CD4-positive, alpha-beta T cell treated with Interleukin-15 for 1 hour (primary cell): ENCODE measurements at regions not wholly inside any gene's neighbourhood (a gene's known extent, or its start where the extent isn't known, plus 50 kb on each side); places are given as distances from the start of the nearest gene placed in this dataset.
"Not testable (repeated sequence)": the region's sequence is repeated elsewhere in the genome, so short reads cannot be mapped to it uniquely, and the experiment has no call there.

ENCODE experiments used
- DNase-seq: peaks from one replicate; pipeline ENCODE4 v3.0.0-alpha.2; 2020

DNA sequence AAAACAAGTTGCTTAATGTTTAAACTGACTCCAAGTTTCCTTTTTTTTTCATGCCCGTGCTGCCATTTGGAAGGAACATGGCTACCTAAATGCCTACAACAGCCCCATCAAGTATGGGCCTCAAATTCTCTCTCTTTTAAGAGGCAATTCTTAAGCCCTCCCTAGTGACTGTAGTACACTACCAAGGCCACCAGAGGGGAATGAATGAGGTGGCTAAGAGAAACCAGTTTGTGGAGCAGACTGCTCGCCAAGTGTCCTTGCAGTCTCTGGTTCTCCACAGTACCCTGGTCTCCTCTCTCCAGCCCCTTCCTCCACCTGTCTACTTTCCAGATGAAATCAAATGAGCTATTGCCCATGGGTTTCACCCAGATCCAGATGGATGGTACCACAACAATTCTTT lies 1809.6 kb downstream of the BRINP3 start:
- DNase-seq = no peak

DNA sequence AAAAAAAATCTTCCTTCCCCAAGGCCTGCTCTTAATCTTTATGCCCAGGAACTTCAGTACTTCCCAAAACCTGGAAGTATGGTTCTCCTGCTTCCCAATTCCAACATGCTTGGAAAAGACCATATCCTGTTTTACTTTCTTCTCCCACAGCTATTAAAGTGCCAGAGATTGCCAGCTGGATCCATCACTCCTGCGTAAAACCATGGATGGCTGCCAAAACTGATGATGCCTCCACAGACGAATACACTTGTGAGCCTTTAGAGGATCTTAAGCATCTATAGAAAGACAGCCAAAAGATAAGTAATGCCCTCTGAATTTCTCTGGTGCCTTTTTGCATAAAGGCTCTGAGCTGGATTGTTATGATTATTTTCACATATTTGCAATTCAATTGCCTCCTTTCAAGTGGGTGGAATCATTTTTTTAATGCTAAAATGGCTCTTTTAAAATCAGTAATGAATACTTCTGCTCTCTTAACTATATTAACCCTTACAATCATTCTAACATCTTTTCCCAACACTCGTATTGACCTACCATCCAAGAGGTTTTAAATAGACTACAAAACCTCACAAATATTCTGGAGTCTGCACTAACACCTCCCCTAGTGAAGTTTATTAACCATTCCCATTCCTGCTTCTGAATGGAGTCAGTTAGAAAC lies 1807.8 kb downstream of the BRINP3 start:
- no peak for DNase-seq

- DNase-seq = no peak
Measured at GRCh38 chr1:188670837-188671236, 1806.8 kb downstream of the BRINP3 start.

- DNase-seq = no peak
Measured at GRCh38 chr1:188672153-188672552, 1805.5 kb downstream of the BRINP3 start.

- DNase-seq = no peak
Measured at GRCh38 chr1:188689542-188689941, 1788.1 kb downstream of the BRINP3 start.

GRCh38 chr1:188700116-188700515 lies 1777.5 kb downstream of the BRINP3 start:
- DNase-seq = no peak

GRCh38 chr1:188706742-188707141 lies 1770.9 kb downstream of the BRINP3 start:
- no peak for DNase-seq

GRCh38 chr1:188708795-188709535 lies 1768.7 kb downstream of the BRINP3 start:
- DNase-seq = no peak

GRCh38 chr1:188715566-188715965 lies 1762.1 kb downstream of the BRINP3 start:
- no peak for DNase-seq

DNA sequence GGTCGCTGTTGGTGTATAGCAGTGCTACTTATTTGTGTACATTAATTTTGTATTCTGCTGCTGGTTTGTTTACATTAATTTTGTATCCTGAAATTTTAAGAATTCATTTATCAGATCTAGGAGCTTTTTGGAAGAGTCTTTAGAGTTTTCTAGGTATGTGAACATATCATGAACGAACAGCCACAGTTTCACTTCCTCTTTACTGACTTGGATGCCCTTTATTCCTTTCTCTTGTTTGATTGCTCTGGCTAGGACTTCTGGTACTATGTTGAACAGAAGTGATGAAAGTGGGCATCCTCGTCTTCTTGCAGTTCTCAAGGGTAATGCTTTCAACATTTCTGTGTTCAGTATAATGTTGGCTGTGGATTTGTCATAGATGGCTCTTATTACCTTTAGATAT lies 1757.9 kb downstream of the BRINP3 start:
- no peak for DNase-seq

GRCh38 chr1:188723332-188724020 lies 1754.2 kb downstream of the BRINP3 start:
- no peak for DNase-seq

GRCh38 chr1:188729039-188729438 lies 1748.6 kb downstream of the BRINP3 start:
- DNase-seq = no peak

DNA sequence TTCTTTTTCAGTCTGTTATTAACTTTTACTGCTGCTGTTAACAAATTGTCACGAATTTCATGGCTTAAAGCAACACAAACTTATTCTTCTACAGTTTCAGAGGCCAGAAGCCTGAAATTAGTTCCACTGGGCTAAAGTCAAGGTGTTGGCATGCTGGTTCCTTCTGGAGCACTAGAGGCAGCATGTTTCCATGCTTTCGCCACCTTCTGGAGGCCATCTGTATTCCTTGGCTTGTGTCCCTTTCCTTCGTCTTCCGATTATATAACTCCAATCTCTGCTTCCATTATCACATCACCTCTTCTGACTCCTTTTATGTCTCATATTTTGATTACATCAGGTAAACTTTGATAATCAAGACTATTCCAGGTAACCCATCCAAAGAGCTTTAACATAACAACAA lies 1742.1 kb downstream of the BRINP3 start:
- no peak for DNase-seq

- DNase-seq = not testable (repeated sequence)
Measured at GRCh38 chr1:188749275-188749674, 1728.4 kb downstream of the BRINP3 start.

DNA sequence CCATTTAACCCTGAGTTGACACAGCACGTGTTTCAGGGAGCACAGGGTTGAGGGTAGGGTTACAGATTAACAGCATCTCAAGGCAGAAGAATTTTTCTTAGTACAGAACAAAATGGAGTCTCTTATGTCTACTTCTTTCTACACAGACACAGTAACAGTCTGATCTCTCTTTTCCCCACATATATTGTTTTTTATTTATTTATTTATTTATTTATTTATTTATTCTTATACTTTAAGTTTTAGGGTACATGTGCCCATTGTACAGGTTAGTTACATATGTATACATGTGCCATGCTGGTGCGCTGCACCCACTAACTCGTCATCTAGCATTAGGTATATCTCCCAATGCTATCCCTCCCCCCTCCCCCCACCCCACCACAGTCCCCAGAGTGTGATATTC lies 1725.6 kb downstream of the BRINP3 start:
- not testable (repeated sequence) for DNase-seq

DNA sequence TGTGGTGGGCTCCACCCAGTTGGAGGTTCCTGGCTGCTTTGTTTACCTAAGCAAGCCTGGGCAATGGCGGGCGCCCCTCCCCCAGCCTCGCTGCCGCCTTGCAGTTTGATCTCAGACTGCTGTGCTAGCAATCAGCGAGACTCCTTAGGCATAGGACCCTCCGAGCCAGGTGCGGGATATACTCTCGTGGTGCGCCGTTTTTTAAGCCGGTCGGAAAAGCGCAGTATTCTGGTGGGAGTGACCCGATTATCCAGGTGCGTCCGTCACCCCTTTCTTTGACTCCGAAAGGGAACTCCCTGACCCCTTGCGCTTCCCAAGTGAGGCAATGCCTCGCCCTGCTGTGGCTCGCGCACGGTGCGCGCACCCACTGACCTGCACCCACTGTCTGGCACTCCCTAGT lies 1719.9 kb downstream of the BRINP3 start:
- not testable (repeated sequence) for DNase-seq

- no peak for DNase-seq
Measured at GRCh38 chr1:188761226-188761625, 1716.4 kb downstream of the BRINP3 start.

DNA sequence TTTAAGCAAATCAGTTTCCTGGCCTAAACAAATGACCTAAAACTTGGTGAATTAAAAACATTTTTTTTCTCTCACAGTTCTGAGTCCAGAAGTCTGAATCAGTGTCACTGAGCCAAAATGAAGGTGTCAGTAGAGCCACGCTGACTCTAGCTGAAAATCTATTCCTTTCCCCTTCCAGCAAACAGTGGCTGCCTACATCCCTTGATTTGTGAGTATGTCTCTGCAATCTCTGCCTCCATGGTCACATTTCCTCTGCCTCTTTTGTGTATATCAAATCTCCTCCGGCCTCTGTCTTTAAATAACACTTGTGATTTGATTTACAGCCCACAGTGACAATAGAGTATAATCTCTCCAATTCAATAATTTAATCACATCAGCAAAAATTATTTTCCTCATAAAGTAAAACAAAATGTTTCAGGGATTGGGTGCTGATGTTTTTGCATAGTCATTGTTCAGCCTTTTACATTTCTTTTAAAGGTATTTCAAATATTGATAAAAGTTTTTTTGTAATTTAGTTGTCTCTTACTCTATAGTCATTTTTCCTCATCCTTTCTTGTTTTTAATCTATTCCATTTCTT lies 1715.4 kb downstream of the BRINP3 start:
- no peak for DNase-seq

DNA sequence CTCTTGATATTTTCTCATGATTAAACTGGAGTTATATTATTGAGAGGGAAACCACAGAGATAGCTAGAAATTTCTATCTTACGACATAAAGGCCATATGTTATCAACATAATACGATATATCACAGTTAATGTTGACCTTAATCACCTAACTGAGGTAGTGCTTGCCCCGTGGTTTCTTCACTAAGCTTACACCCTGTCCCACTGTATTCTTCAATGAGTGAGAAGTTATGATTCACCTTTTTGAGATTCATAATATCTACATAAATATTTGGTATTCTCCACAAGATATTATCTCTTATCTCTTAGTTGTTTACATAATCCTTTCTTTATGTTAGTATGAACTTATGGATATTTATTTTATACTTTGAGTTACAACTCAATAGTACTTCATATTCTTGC lies 1714.1 kb downstream of the BRINP3 start:
- DNase-seq = no peak

DNA sequence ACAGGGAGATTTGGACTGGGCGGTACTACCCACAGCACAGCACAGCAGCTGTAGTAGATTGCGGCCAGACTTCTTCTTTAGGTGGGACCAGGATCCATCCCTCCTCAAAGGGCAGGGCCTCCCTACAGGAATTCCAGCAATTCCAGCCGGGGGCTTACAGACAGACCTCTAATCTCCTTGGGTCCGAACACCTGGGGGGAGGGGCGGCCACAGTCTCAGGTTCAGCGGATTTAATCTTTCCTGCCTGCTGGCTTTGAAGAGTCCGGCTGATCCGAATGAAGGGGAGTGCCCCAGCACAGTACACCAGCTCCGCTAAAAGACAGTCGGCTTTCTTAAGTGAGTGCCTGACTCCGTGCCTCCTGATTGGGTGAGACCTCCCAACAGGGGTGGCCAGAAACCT lies 1708.5 kb downstream of the BRINP3 start:
- DNase-seq = no peak

DNA sequence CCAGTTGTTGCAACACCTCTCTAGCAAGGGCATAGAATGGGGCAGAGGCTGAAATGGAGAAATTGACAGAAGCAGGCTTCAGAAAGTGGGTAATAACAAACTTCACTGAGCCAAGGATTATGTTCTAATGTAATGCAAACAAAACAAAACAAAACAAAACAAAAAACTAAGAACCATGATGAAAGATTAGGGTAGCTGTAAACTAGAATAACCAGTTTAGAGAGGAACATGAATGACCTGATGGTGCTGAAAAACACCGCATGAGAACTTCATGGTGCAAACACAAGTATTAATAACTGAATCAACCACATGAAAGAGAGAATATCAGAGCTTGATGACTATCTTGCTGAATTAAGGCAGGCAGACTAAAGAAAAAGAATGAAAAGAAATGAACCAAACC lies 1707.7 kb downstream of the BRINP3 start:
- DNase-seq = no peak

DNA sequence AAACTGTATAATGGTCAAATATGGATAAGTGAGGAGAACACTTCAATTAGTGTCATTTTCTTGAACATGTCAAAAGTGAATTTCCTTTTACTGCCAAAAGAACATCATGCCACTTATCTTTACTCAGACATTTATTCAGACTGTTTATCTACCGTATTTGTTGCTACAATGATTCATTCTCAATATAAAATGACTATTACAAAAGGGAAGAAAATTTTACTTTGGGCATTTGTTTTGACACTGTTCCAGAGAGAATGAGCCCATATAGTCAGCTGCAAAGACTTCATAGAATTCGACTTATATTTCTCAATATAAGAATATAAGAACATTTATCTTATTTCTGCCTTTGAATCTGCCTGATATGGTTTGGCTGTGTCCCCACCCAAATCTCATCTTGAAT lies 1699.1 kb downstream of the BRINP3 start:
- DNase-seq = no peak

DNA sequence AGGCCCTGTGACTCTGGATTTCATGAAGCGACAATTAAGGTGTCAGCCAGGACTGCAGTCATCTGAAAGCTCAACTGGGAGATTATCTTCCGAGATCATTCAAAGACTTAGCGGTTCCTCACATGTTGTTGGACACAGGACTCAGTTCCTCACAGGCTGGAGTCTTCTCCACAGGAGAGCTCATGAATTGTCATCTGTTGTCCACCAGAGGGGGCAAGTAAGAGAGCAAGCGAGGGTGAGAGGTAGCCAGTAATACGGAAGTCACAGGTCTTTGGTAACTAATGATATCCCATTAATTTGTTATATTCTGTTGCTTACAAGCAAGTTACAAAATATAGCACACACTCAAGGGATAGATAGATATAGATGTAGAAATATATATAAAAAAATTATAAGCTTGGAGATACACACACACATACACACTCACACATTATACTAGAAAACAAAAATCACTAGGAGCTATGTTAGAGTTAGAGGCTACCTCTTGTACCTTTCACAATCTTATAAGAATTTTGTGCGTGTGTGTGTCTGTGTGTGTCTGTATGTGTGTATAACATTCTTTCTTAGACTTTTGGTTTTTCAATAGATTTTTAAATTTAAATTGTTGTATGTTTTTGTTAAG lies 1695.3 kb downstream of the BRINP3 start:
- DNase-seq = no peak
